Ishikawa (cell line): ENCODE measurements at regions not wholly inside any gene's neighbourhood (a gene's known extent, or its start where the extent isn't known, plus 50 kb on each side); places are given as distances from the start of the nearest gene placed in this dataset.

Experiments used
- CEBPB ChIP-seq: IDR thresholded peaks from 2 replicates; pipeline ENCODE4 v1.6.1; 2012
- CREB1 ChIP-seq: IDR thresholded peaks from 2 replicates; pipeline ENCODE4 v1.6.1; 2012; ENCODE audit warnings: low read depth
- EGR1 ChIP-seq: IDR thresholded peaks from 2 replicates; pipeline ENCODE4 v1.6.1; 2012
- EP300 ChIP-seq: IDR thresholded peaks from 2 replicates; pipeline ENCODE4 v1.6.1; 2012; ENCODE audit warnings: borderline replicate concordance
- FOXM1 ChIP-seq: IDR thresholded peaks from 2 replicates; pipeline ENCODE4 v1.6.1; 2012; ENCODE audit warnings: low read depth, borderline replicate concordance
- MAX ChIP-seq: IDR thresholded peaks from 2 replicates; pipeline ENCODE4 v1.6.1; 2012
- NFIC ChIP-seq: IDR thresholded peaks from 2 replicates; pipeline ENCODE4 v1.6.1; 2012
- RAD21 ChIP-seq: IDR thresholded peaks from 2 replicates; pipeline ENCODE4 v1.6.1; 2012; ENCODE audit warnings: low read depth
- TAF1 ChIP-seq: IDR thresholded peaks from 2 replicates; pipeline ENCODE4 v1.6.1; 2012; ENCODE audit warnings: low read depth, mild to moderate bottlenecking
- TCF12 ChIP-seq: IDR thresholded peaks from 2 replicates; pipeline ENCODE4 v1.6.1; 2012; ENCODE audit warnings: low read depth
- TEAD4 ChIP-seq: IDR thresholded peaks from 2 replicates; pipeline ENCODE4 v1.6.1; 2012
- USF1 ChIP-seq: IDR thresholded peaks from 2 replicates; pipeline ENCODE4 v1.6.1; 2012
- YY1 ChIP-seq: IDR thresholded peaks from 2 replicates; pipeline ENCODE4 v1.6.1; 2012; ENCODE audit warnings: low read depth
- ZBTB7A ChIP-seq: IDR thresholded peaks from 2 replicates; pipeline ENCODE4 v1.6.1; 2012; ENCODE audit warnings: low read depth
- TF ChIP-seq, protein P1 (sequence below): IDR thresholded peaks from 2 replicates; pipeline ENCODE4 v1.6.1; 2012; ENCODE audit warnings: low read depth, mild to moderate bottlenecking

GRCh38 chr15:25175033-25175788 is 220.4 kb downstream of the SNRPN start:
- TF ChIP-seq CREB1: no peak
- TF ChIP-seq RAD21: no peak
- no peak for TF ChIP-seq ZBTB7A
- no peak for TF ChIP-seq NFIC
- no peak for TF ChIP-seq TCF12
- TF ChIP-seq CEBPB: no peak
- TF ChIP-seq, protein P1, sequence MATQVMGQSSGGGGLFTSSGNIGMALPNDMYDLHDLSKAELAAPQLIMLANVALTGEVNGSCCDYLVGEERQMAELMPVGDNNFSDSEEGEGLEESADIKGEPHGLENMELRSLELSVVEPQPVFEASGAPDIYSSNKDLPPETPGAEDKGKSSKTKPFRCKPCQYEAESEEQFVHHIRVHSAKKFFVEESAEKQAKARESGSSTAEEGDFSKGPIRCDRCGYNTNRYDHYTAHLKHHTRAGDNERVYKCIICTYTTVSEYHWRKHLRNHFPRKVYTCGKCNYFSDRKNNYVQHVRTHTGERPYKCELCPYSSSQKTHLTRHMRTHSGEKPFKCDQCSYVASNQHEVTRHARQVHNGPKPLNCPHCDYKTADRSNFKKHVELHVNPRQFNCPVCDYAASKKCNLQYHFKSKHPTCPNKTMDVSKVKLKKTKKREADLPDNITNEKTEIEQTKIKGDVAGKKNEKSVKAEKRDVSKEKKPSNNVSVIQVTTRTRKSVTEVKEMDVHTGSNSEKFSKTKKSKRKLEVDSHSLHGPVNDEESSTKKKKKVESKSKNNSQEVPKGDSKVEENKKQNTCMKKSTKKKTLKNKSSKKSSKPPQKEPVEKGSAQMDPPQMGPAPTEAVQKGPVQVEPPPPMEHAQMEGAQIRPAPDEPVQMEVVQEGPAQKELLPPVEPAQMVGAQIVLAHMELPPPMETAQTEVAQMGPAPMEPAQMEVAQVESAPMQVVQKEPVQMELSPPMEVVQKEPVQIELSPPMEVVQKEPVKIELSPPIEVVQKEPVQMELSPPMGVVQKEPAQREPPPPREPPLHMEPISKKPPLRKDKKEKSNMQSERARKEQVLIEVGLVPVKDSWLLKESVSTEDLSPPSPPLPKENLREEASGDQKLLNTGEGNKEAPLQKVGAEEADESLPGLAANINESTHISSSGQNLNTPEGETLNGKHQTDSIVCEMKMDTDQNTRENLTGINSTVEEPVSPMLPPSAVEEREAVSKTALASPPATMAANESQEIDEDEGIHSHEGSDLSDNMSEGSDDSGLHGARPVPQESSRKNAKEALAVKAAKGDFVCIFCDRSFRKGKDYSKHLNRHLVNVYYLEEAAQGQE: no peak
- TF ChIP-seq MAX: no peak
- TF ChIP-seq TEAD4: no peak
- TF ChIP-seq EP300: no peak
- TF ChIP-seq FOXM1: no peak
- TF ChIP-seq TAF1: no peak
- TF ChIP-seq USF1: no peak
- TF ChIP-seq EGR1: no peak
- TF ChIP-seq YY1: no peak

GRCh38 chr15:25175789-25176615 is 221.2 kb downstream of the SNRPN start:
- TF ChIP-seq TCF12: no peak
- TF ChIP-seq RAD21: no peak
- no peak for TF ChIP-seq MAX
- no peak for TF ChIP-seq FOXM1
- TF ChIP-seq NFIC: no peak
- no peak for TF ChIP-seq USF1

DNA sequence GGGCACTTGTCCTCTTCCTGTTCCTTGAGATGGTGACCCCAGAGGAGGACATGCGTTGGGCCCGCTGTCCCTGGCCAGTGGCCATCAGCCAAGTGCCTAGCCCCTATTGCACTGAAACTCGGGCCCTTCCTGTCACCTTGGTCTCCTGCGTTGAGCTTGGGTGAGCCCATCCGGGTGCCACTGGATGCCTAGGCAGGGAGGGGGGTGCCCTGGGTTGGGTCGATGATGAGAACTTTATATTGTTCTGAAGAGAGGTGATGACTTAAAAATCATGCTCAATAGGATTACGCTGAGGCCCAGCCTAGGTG is 221.8 kb downstream of the SNRPN start:
- TF ChIP-seq, protein P1: no peak
- TF ChIP-seq TAF1: no peak
- no peak for TF ChIP-seq MAX
- TF ChIP-seq ZBTB7A: no peak

DNA sequence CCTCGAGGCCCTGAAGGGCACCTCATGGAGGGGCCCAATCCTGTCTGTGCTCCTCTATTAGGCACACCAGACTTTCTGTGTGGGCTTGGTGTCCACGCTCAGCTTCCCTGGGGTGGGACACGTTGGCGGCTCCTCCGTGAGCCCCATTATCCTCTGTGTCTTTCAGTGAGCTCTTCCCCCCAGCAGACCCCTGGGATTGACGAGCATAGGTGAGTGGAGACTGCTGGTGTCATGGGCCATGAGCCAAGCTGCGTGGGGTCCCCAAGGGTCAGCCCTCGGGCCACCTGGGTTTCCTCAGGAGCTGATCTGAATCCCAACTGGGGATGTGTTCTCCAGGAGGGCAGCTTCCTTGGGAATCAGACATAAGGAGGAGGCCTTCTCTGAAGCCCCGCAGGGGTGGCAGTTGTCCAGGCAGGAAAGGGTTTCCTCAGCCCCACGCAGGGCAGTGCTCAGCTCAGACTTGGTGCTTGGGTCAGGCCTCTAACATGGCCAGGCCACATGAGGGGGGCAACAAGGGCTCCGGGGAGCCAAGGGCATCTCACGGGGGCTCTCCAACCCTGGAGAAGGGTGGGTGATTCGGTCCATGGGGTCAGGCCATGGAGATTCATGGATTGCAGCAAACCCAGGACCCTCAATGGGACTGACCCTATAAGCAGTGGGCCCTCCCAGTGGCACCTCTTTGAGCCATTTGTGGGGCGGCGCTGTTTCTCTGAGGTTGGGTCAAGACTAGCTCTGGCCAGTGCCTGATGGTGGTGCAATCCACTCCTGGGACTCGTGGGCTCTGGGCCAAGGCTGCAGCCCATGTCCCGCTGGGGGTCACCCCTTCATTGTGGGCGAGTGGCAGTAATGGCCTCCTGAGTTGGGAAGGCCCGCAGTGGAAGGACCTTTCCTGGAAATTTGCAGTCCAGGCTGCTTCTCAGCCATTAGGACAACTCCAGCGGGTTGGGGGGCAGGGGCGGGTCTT is 222.5 kb downstream of the SNRPN start:
- no peak for TF ChIP-seq FOXM1
- no peak for TF ChIP-seq EP300
- TF ChIP-seq, protein P1: no peak
- TF ChIP-seq YY1: no peak
- TF ChIP-seq RAD21: no peak
- TF ChIP-seq CREB1: no peak
- no peak for TF ChIP-seq ZBTB7A
- no peak for TF ChIP-seq TEAD4
- TF ChIP-seq EGR1: no peak
- TF ChIP-seq TAF1: no peak
- no peak for TF ChIP-seq CEBPB
- no peak for TF ChIP-seq USF1
